HCT116 (cell line): ENCODE measurements at regions not wholly inside any gene's neighbourhood (a gene's known extent, or its start where the extent isn't known, plus 50 kb on each side); places are given as distances from the start of the nearest gene placed in this dataset.

Experiments used
- ATAC-seq: fragments of 200-7000 bp; cut with Tn5 transposase; 2 replicates; pipeline ENCODE4 v1.9.1; 2020; ENCODE audit warnings: mild to moderate bottlenecking, moderate library complexity
- BruUV-seq: library from RNA; stranded (reverse); fragments of 400-500 nt; replicated peaks from 2 replicates; lab custom pipeline; 2021; lab: Mats Ljungman, UMichigan
- CTCF ChIA-PET: fragments of 300-600 bp; sonication (Branson Sonifier 250); formaldehyde crosslinking; loops from one replicate; lab custom pipeline; 2021; ENCODE audit warnings: antibody characterized with exemption; lab: Charles Lee
- POLR2A ChIA-PET: fragments of 300-600, 350-600 bp; sonication (Branson Sonifier 250); formaldehyde crosslinking; loops from one replicate; lab custom pipeline; 2021; ENCODE audit warnings: antibody characterized with exemption; lab: Charles Lee
- RAD21 ChIA-PET, 2 experiments: fragments of 300-600 bp; sonication (Branson Sonifier 250); formaldehyde crosslinking; loops; one replicate each; lab custom pipeline; 2023; ENCODE audit warnings: low total read pairs in 2 of 2; ENCODE audit not compliant: uncharacterized antibody in 2 of 2, unreplicated experiment in 2 of 2, low non-redundant PET in 1 of 2; lab: Charles Lee
- DNase-seq: peaks from one replicate; pipeline ENCODE4 v3.0.0-alpha.2; 2010; ENCODE audit warnings: low read depth, low spot score
- H2AFZ ChIP-seq: fragments of 200-600 bp; shearing (Covaris generic), sonication (generic); 2 replicates; pipeline ENCODE4 v1.6.1; 2017; ENCODE audit warnings: low read depth, mixed run types, mixed read lengths, antibody characterized with exemption, low read length; ENCODE audit not compliant: poor library complexity, severe bottlenecking
- H3K27ac ChIP-seq: 2 replicates; pipeline ENCODE4 v1.5.1; 2012; ENCODE audit warnings: low read depth, low read length
- H3K27me3 ChIP-seq: fragments of 200-600 bp; sonication (generic); 2 replicates; pipeline ENCODE4 v1.6.1; 2016; ENCODE audit warnings: mixed run types, low read length, mixed read lengths; ENCODE audit not compliant: insufficient read depth
- H3K36me3 ChIP-seq, 2 experiments: fragments of 200-500 bp in 1 of 2; fragments of 200-600 bp in 1 of 2; sonication (Bioruptor generic) in 1 of 2; sonication (generic) in 1 of 2; 2 replicates each; pipeline versions ENCODE4 v1.5.1 to v1.6.1; 2014 to 2016; ENCODE audit warnings: low read length in 2 of 2, inconsistent platforms in 1 of 2, mixed read lengths in 1 of 2, mixed run types in 1 of 2; ENCODE audit not compliant: insufficient read depth in 2 of 2, control insufficient read depth in 1 of 2
- H3K4me1 ChIP-seq, 2 experiments: fragments of 200-600 bp in 1 of 2; sonication (generic) in 1 of 2; 2 replicates each; pipeline versions ENCODE4 v1.5.1 to v1.6.1; 2012 to 2017; ENCODE audit warnings: low read length in 2 of 2, inconsistent platforms in 1 of 2, mild to moderate bottlenecking in 1 of 2, mixed read lengths in 1 of 2, mixed run types in 1 of 2, moderate library complexity in 1 of 2; ENCODE audit not compliant: insufficient read depth in 2 of 2, control insufficient read depth in 1 of 2
- H3K4me2 ChIP-seq: fragments of 200-600 bp; sonication (generic); 2 replicates; pipeline ENCODE4 v1.6.1; 2017; ENCODE audit warnings: mixed run types, low read length, mixed read lengths
- H3K4me3 ChIP-seq, 2 experiments: fragments of 200-600 bp in 1 of 2; sonication (generic) in 1 of 2; replicated peaks in 1 of 2; 2 replicates each; pipeline ENCODE4 v1.5.1; 2011 to 2016; ENCODE audit warnings: low read length in 2 of 2, control low read depth in 1 of 2, low read depth in 1 of 2, mild to moderate bottlenecking in 1 of 2, mixed read lengths in 1 of 2, mixed run types in 1 of 2
- H3K79me2 ChIP-seq: fragments of 200-600 bp; sonication (generic); 2 replicates; pipeline ENCODE4 v1.6.1; 2017; ENCODE audit warnings: mild to moderate bottlenecking, mixed run types, low read length, moderate library complexity, mixed read lengths; ENCODE audit not compliant: insufficient read depth
- H3K9ac ChIP-seq: fragments of 200-600 bp; sonication (generic); 2 replicates; pipeline ENCODE4 v1.6.1; 2016; ENCODE audit warnings: low read length, mixed read lengths
- H3K9me2 ChIP-seq: fragments of 200-600 bp; sonication (generic), shearing (Covaris generic); 2 replicates; pipeline ENCODE4 v1.6.1; 2017; ENCODE audit warnings: mixed run types, mild to moderate bottlenecking, moderate library complexity; ENCODE audit not compliant: insufficient read depth
- H3K9me3 ChIP-seq, 2 experiments: fragments of 200-500 bp in 1 of 2; fragments of 200-600 bp in 1 of 2; sonication (Bioruptor generic) in 1 of 2; sonication (generic) in 1 of 2; 2 replicates each; pipeline ENCODE4 v1.6.1; 2014 to 2017; ENCODE audit warnings: low read length in 2 of 2, mixed read lengths in 2 of 2, inconsistent platforms in 1 of 2, low read depth in 1 of 2, mild to moderate bottlenecking in 1 of 2, mixed run types in 1 of 2, moderate library complexity in 1 of 2; ENCODE audit not compliant: control insufficient read depth in 1 of 2, insufficient read depth in 1 of 2
- H4K20me1 ChIP-seq: fragments of 200-600 bp; sonication (generic), shearing (Covaris generic); 2 replicates; pipeline ENCODE4 v1.6.1; 2017; ENCODE audit warnings: mixed run types, mild to moderate bottlenecking, moderate library complexity; ENCODE audit not compliant: insufficient read depth
- ATF3 ChIP-seq: IDR thresholded peaks from 2 replicates; pipeline ENCODE4 v1.6.1; 2012
- CBX3 ChIP-seq: IDR thresholded peaks from 2 replicates; pipeline ENCODE4 v1.6.1; 2012; ENCODE audit warnings: low read depth
- CEBPB ChIP-seq: IDR thresholded peaks from 2 replicates; pipeline ENCODE4 v1.6.1; 2012; ENCODE audit warnings: low read depth
- CTCF ChIP-seq, 3 experiments: fragments of 200-600 bp in 1 of 3; sonication (generic) in 1 of 3; IDR thresholded peaks in 2 of 3; conservative IDR thresholded peaks in 1 of 3; 2 replicates each; pipeline ENCODE4 v1.5.1; 2012 to 2017; ENCODE audit warnings: low read depth in 2 of 3, low read length in 2 of 3, antibody characterized with exemption in 1 of 3, borderline replicate concordance in 1 of 3, control low read depth in 1 of 3, mild to moderate bottlenecking in 1 of 3, mixed read lengths in 1 of 3, mixed run types in 1 of 3, moderate library complexity in 1 of 3; ENCODE audit not compliant: insufficient read depth in 1 of 3
- EGR1 ChIP-seq: IDR thresholded peaks from 2 replicates; pipeline ENCODE4 v1.6.1; 2012; ENCODE audit warnings: low read depth
- ELF1 ChIP-seq: IDR thresholded peaks from 2 replicates; pipeline ENCODE4 v1.6.1; 2012; ENCODE audit warnings: low read depth, borderline replicate concordance
- EZH2phosphoT487 ChIP-seq: fragments of 200-600 bp; IDR thresholded peaks from 2 replicates; pipeline ENCODE4 v1.6.1; 2018; ENCODE audit warnings: antibody characterized with exemption, borderline replicate concordance
- FOSL1 ChIP-seq: IDR thresholded peaks from 2 replicates; pipeline ENCODE4 v1.6.1; 2012; ENCODE audit warnings: low read depth
- JUND ChIP-seq: IDR thresholded peaks from 2 replicates; pipeline ENCODE4 v1.6.1; 2012
- MAX ChIP-seq: IDR thresholded peaks from 2 replicates; pipeline ENCODE4 v1.6.1; 2012
- POLR2A ChIP-seq: IDR thresholded peaks from 2 replicates; pipeline ENCODE4 v1.7.0; 2011; ENCODE audit warnings: borderline replicate concordance; ENCODE audit not compliant: insufficient read depth, insufficient read length; ENCODE audit errors: extremely low read depth
- RAD21 ChIP-seq: IDR thresholded peaks from 2 replicates; pipeline ENCODE4 v1.6.1; 2012; ENCODE audit warnings: low read depth, mild to moderate bottlenecking
- REST ChIP-seq: IDR thresholded peaks from 2 replicates; pipeline ENCODE4 v1.6.1; 2012; ENCODE audit warnings: low read depth
- SP1 ChIP-seq: IDR thresholded peaks from 2 replicates; pipeline ENCODE4 v1.6.1; 2012; ENCODE audit warnings: low read depth
- SRF ChIP-seq: IDR thresholded peaks from 2 replicates; pipeline ENCODE4 v1.6.1; 2012; ENCODE audit warnings: low read depth
- TCF7L2 ChIP-seq: IDR thresholded peaks from 2 replicates; pipeline ENCODE4 v1.7.0; 2011; ENCODE audit warnings: borderline replicate concordance, inconsistent platforms; ENCODE audit not compliant: insufficient read depth, insufficient read length; ENCODE audit errors: extremely low read depth
- YY1 ChIP-seq: IDR thresholded peaks from 2 replicates; pipeline ENCODE4 v1.6.1; 2011; ENCODE audit warnings: low read length, low read depth, moderate library complexity, mild to moderate bottlenecking; ENCODE audit not compliant: insufficient replicate concordance; ENCODE audit errors: extremely low read depth
- ZBTB33 ChIP-seq: IDR thresholded peaks from 2 replicates; pipeline ENCODE4 v1.6.1; 2011; ENCODE audit warnings: mild to moderate bottlenecking, low read length, moderate library complexity; ENCODE audit not compliant: insufficient replicate concordance; ENCODE audit errors: extremely low read depth
- ZFX ChIP-seq: fragments of 450-650 bp; IDR thresholded peaks from 2 replicates; pipeline ENCODE4 v1.6.1; 2017
- ZNF274 ChIP-seq: fragments of 200-500 bp; sonication (Bioruptor generic); IDR thresholded peaks from 2 replicates; pipeline ENCODE4 v1.6.1; 2014; ENCODE audit warnings: mild to moderate bottlenecking, low read depth, low read length, inconsistent platforms
- intact Hi-C: fragments of 100-400 bp; cut with micrococcal nuclease; formaldehyde crosslinking; loops from 2 replicates; pipeline ENCODE4 v1.10.0; 2022

GRCh38 chr2:217157581-217157980 is 297.7 kb upstream of the TNP1 start:
- no peaks in the 10 kb centered on the region for H3K9me3 ChIP-seq
- intact Hi-C loops, result no loop called here
- DNase-seq (no peak), ATAC-seq (no peak)
- H3K9me2 ChIP-seq, result no peaks in the 10 kb centered on the region
- H2AFZ ChIP-seq, result no peak overlapping the region
- BruUV-seq, result no TSS peak
- H3K9ac ChIP-seq, result no peak overlapping the region
- H3K27ac ChIP-seq, result no peak overlapping the region
- peaks cover 62% of the 10 kb centered on the region for H3K27me3 ChIP-seq
- CTCF ChIA-PET, result interaction anchor here (1.3 kb wide), 1 partner anchor 9 kb away, joined by 4 read pairs; no protein-coding TSS in a partner anchor
- POLR2A ChIA-PET, result no interaction called here
- H4K20me1 ChIP-seq, result no peaks in the 10 kb centered on the region
- TF ChIP-seq ZFX (no peak), TCF7L2 (no peak), FOSL1 (no peak), REST (no peak), ATF3 (no peak), ZNF274 (no peak), CBX3 (no peak), POLR2A (no peak), SP1 (no peak), EZH2phosphoT487 (no peak), ZBTB33 (no peak), CEBPB (no peak), CTCF (IDR thresholded peaks at IDR 0.05 in 2 of 3, conservative IDR thresholded peaks at IDR 0.05 in 1 of 3; ENCODE audit: borderline replicate concordance in 1 of 3, insufficient read depth in 1 of 3, low read depth in 2 of 3, low read length in 2 of 3) (no peak), MAX (no peak), ELF1 (no peak), JUND (no peak), EGR1 (no peak), SRF (no peak), YY1 (no peak), RAD21 (no peak)
- H3K4me2 ChIP-seq, result no peak overlapping the region
- RAD21 ChIA-PET, result no interaction called here
- peaks cover 0 to 8% of the 10 kb centered on the region in 2 experiments; a peak in 2 of 4 replicates for H3K4me1 ChIP-seq
- no peak overlapping the region for H3K4me3 ChIP-seq
- H3K79me2 ChIP-seq, result no peaks in the 10 kb centered on the region
- no peaks in the 10 kb centered on the region for H3K36me3 ChIP-seq
